Mucosa of descending colon (tissue), 3 donors: ENCODE measurements at regions not wholly inside any gene's neighbourhood (a gene's known extent, or its start where the extent isn't known, plus 50 kb on each side); places are given as distances from the start of the nearest gene placed in this dataset.
"Not testable (repeated sequence)": the region's sequence is repeated elsewhere in the genome, so short reads cannot be mapped to it uniquely, and the experiment has no call there.

Experiments used
- ATAC-seq: fragments of 200-7000 bp; cut with Tn5 transposase; one replicate; pipeline ENCODE4 v1.9.1; 2020; ENCODE audit warnings: mild to moderate bottlenecking, moderate library complexity
- DNase-seq, 3 donors: peaks; one replicate each; pipeline ENCODE4 v3.0.0-alpha.2; 2020
- H3K36me3 ChIP-seq: fragments of 200-600 bp; one replicate; pipeline ENCODE4 v1.8.0; 2021; ENCODE audit warnings: low read depth, mild to moderate bottlenecking
- H3K4me1 ChIP-seq: fragments of 200-600 bp; one replicate; pipeline ENCODE4 v1.8.0; 2021; ENCODE audit warnings: low read depth, mild to moderate bottlenecking
- H3K4me3 ChIP-seq: fragments of 200-600 bp; one replicate; pipeline ENCODE4 v1.8.0; 2021; ENCODE audit warnings: mild to moderate bottlenecking
- H3K9me3 ChIP-seq: fragments of 200-600 bp; one replicate; pipeline ENCODE4 v1.8.0; 2021; ENCODE audit warnings: mild to moderate bottlenecking
- intact Hi-C, 2 donors: fragments of 100-400 bp; cut with DNase I in 1 of 2; cut with micrococcal nuclease in 1 of 2; formaldehyde crosslinking; loops; one replicate each; pipeline versions ENCODE4 v1.11.0 to v1.11.1; 2022; cut with DNase I, micrococcal nuclease
- TF ChIP-seq, protein P1 (sequence below): fragments of 200-600 bp; IDR thresholded peaks from one replicate; pipeline ENCODE4 v1.8.0; 2022; ENCODE audit warnings: antibody characterized with exemption, mild to moderate bottlenecking
- donor health status: DM: no; HTN: no; CAD: no; lungs with moderate emphysema.
- donor health status: DM: no; HTN: no; CAD: no.
- donor health status: DM: no; HTN: yes; CAD: no.

DNA sequence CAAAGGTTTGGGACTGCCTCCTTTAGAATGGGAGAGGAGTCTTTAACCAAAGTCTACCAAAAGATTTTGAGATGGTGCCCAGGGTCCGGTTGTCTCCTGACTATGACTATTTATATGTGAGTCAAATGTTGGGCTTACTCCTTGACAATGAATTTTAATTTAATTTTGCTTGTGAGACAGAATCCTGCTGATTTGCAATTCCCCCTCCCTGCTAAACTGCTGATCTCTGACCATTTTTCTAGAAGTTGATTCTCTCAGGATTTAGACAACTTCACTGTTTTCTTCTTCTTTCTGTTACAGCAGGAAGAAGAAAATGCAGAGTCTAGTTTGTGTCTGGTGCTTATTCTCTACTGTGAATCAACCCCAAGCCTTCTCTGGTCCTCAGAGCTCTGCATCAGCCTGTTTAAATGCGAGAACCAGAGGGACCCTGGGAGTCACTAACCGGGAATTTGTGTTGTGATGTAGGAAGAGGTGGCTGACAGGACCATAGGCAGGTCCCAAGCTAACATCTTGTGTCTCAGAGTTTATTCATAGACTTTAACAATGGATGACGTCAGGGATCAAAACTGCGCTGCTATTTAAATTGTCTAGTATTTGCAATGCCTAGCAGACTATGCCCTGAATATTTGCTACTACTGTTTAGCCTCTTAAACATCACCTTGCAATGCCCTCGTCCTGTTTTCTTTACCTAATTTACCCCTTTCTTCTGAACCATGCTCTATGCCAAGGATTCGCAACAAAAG lies 124.0 kb upstream of the TAF11L2 start:
- Histone ChIP-seq H3K4me3 (no peak overlapping the region), H3K4me1 (no peaks in the 10 kb centered on the region), H3K36me3 (no peaks in the 10 kb centered on the region), H3K9me3 (no peaks in the 10 kb centered on the region)
- no peak for ATAC-seq
- DNase-seq = no peak
- intact Hi-C loops = no loop called here
- TF ChIP-seq, protein P1, sequence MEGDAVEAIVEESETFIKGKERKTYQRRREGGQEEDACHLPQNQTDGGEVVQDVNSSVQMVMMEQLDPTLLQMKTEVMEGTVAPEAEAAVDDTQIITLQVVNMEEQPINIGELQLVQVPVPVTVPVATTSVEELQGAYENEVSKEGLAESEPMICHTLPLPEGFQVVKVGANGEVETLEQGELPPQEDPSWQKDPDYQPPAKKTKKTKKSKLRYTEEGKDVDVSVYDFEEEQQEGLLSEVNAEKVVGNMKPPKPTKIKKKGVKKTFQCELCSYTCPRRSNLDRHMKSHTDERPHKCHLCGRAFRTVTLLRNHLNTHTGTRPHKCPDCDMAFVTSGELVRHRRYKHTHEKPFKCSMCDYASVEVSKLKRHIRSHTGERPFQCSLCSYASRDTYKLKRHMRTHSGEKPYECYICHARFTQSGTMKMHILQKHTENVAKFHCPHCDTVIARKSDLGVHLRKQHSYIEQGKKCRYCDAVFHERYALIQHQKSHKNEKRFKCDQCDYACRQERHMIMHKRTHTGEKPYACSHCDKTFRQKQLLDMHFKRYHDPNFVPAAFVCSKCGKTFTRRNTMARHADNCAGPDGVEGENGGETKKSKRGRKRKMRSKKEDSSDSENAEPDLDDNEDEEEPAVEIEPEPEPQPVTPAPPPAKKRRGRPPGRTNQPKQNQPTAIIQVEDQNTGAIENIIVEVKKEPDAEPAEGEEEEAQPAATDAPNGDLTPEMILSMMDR = no peak

DNA sequence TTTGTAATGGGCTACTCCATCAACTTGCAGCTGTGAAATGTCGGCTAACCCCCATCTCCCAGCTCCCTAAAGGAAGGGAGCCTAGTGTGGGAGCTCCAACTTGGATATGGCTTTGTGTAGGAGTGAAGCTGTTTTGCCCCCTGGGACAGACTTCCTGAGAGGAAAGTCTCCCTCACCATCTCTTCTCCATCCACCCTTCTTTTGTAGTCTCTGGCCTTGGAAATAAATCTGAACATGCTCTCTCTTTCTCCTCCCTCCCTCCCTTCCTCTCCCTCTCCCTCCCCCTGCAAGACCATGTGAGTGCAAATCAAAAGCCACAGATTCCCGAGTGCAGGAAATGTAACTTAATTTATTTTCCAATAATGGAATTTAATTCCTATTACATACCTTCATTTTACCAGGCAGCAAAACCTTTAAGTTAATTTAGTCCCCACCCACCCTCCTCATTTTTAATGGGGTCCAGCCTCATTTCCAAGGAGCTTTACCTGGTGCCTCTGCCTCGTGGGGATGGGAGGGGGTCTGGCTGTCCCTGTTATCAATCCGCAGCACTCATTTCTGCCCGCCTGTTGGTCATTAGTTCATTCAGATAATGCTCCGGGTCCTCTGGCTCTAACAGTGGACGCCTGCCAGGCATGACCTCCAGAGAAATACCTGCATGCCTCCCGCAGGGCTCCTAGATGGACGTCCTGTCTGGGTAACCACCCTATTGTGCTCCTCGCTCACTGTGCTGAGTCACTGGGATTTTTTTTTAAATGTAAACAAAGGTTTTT lies 122.9 kb upstream of the TAF11L2 start:
- Histone ChIP-seq H3K36me3 (no peaks in the 10 kb centered on the region), H3K4me1 (no peaks in the 10 kb centered on the region), H3K4me3 (no peak overlapping the region), H3K9me3 (no peaks in the 10 kb centered on the region)
- TF ChIP-seq, protein P1 = no peak
- ATAC-seq (no peak), DNase-seq (no peak)
- intact Hi-C loops = no loop called here

DNA sequence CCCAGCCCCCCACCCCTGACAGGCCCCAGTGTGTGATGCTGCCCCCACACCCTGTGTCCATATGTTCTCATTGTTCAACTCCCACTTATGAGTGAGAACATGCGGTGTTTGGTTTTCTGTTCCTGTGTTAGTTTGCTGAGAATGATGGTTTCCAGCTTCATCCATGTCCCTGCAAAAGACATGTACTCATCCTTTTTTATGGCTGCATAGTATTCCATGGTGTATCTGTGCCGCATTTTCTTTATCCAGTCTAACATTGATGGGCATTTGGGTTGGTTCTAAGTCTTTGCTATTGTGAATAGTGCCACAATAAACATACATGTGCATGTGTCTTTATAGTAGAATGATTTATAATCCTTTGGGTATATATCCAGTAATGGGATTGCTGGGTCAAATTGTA lies 122.1 kb upstream of the TAF11L2 start:
- DNase-seq, ATAC-seq, intact Hi-C loops, H3K4me1 ChIP-seq, H3K36me3 ChIP-seq, H3K9me3 ChIP-seq, H3K4me3 ChIP-seq: not testable (repeated sequence)

DNA sequence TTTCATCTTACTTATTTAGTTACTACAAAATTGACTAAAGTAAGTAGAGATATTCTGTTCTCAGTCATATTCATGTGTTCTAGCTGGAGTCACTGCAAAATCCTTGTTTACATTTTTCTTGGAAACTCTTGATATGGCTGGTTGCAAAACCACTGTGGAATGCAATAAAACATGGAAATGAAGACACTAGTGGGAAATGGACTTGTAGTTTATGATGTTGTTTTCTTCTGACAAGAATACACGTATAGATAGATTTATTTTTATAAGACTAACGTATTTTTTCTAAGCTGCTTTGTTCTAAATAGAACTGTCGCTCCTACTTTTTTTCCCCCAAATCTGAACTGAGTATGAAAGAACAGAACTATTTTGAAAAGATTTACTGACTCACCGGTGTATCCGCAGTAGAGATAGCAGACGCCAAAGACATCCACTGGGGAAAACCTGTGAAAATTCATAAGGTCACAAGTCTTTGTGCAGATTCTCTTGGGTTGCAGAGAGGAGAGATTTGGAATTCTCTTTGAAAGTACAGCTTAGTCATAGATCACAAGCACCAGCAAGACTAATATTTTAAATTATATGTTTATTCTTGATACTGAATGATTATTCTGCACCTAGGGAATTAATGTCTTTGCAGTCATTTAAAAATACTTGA lies 119.6 kb upstream of the TAF11L2 start:
- no peaks in the 10 kb centered on the region for H3K4me1 ChIP-seq
- no peak for DNase-seq
- TF ChIP-seq, protein P1 = no peak
- no peaks in the 10 kb centered on the region for H3K36me3 ChIP-seq
- H3K4me3 ChIP-seq = no peak overlapping the region
- intact Hi-C loops = no loop called here
- no peak for ATAC-seq
- no peaks in the 10 kb centered on the region for H3K9me3 ChIP-seq

DNA sequence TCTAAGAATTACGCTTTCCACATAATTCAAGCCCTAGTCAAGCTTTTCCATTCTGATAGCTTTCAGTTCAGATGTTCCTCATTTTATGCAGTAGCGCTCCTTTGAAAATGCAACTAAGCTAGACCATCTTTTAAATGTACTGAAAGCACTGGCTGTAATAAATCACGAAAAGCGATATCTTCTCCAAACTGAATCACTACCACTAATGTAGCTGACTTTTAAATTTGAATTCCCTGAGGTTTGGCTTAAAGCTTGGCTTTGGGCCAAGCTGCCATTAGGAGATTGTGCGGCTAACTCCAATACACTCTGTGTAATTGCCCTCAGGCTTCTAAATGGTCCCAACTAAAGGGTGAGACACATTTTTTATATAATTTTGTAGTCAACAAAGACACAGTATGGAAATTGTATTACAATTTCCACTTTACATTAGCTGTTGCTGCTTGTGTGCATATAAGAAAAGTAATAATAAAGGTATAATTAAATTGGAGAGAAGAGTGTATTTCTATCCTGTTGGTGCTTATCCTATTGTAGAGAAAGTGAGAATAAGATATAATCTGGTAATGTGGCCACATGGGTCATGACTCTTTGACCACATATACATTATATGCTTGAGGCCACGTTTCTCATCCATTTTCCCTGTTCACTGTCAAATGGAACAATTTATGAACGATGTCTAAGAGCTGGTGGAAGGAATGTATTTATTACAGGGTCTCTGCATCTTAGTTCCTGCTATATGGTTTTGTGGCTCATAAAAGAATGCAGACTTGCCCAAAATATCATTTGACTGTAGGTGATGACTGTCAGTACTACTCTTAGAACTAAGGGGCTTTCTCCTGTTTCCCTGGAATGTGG lies 118.7 kb upstream of the TAF11L2 start:
- Histone ChIP-seq H3K9me3 (no peaks in the 10 kb centered on the region), H3K4me3 (no peak overlapping the region), H3K4me1 (no peaks in the 10 kb centered on the region), H3K36me3 (no peaks in the 10 kb centered on the region)
- ATAC-seq = no peak
- TF ChIP-seq, protein P1 = no peak
- no peak for DNase-seq
- intact Hi-C loops = no loop called here
